Kidney epithelial cell (primary cell): ENCODE measurements at regions not wholly inside any gene's neighbourhood (a gene's known extent, or its start where the extent isn't known, plus 50 kb on each side); places are given as distances from the start of the nearest gene placed in this dataset.

Source experiments
- DNase-seq: peaks from one replicate; pipeline ENCODE4 v3.0.0-alpha.2; 2010; ENCODE audit warnings: low read depth
- H3K27me3 ChIP-seq: 2 replicates; pipeline ENCODE4 v1.6.0; 2011; ENCODE audit warnings: low read length; ENCODE audit not compliant: control insufficient read depth, insufficient read depth
- H3K36me3 ChIP-seq: 2 replicates; pipeline ENCODE4 v1.5.1; 2011; ENCODE audit warnings: low read length; ENCODE audit not compliant: control insufficient read depth, insufficient read depth
- H3K4me3 ChIP-seq: 2 replicates; pipeline ENCODE4 v1.5.1; 2011; ENCODE audit warnings: low read depth, mild to moderate bottlenecking, control low read depth, low read length
- TF ChIP-seq, protein P1 (sequence below): IDR thresholded peaks from 2 replicates; pipeline ENCODE4 v1.5.1; 2011; ENCODE audit warnings: mild to moderate bottlenecking, moderate library complexity, low read length, control low read depth, inconsistent platforms; ENCODE audit not compliant: insufficient read depth, poor library complexity, severe bottlenecking

DNA sequence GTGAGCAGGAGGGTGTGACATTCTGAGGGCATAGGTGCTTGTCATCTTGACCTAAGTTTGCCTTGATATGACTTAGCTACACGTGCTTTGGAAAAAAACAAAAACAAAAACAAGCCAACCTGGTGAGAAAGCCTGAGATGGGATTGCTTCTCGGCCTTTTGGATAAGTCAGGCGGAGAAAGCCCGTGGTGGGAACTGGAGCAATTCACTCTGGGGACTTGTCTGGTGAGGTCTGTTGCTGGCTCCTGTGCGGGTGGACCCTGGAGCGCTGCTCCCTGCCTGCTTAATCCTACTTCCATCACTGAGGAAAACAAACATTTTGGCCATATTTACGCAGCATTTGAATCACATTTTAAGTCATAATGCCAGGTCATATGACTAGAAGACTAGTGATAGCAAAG, 100.3 kb downstream of the SNX19 start:
- no peaks in the 10 kb centered on the region for H3K27me3 ChIP-seq
- H3K36me3 ChIP-seq = no peaks in the 10 kb centered on the region
- H3K4me3 ChIP-seq = no peak overlapping the region
- TF ChIP-seq, protein P1, sequence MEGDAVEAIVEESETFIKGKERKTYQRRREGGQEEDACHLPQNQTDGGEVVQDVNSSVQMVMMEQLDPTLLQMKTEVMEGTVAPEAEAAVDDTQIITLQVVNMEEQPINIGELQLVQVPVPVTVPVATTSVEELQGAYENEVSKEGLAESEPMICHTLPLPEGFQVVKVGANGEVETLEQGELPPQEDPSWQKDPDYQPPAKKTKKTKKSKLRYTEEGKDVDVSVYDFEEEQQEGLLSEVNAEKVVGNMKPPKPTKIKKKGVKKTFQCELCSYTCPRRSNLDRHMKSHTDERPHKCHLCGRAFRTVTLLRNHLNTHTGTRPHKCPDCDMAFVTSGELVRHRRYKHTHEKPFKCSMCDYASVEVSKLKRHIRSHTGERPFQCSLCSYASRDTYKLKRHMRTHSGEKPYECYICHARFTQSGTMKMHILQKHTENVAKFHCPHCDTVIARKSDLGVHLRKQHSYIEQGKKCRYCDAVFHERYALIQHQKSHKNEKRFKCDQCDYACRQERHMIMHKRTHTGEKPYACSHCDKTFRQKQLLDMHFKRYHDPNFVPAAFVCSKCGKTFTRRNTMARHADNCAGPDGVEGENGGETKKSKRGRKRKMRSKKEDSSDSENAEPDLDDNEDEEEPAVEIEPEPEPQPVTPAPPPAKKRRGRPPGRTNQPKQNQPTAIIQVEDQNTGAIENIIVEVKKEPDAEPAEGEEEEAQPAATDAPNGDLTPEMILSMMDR = no peak
- no peak for DNase-seq

DNA sequence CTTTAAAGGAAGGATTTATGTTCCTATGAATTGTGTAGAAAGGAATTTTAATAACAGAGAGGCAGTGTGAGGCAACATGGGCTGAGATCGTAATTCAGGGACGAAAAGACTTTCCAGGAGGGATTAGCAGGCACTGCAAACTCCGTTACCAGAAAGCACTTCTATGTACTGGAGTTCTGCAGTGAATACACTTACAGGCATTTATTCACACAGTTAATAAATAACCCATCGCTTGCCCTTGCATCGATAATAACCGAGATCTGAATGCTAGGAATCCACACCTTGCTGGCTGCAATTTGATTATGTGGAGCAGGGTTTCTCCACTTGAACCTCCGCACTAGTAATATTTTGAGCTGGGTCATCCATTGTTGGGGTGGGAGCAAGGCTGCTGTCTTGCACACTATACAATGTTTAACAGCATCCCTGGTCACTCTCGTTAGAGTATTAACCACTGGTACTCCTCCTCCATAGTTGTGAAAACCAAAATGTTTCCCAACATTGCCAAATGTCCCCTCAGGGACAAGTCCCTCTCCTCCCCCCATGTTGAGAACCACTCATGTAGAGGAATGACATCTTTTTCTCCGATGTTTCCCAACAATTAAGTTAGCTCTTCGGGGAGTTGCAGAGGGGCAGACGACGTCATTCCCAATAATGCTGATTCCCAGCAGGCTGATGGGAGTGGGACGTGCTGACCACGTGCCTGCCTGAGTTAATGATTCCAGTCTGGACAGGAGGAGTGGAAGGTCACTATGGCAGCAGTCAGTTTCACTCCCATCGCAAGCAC, 99.5 kb downstream of the SNX19 start:
- TF ChIP-seq, protein P1 = no peak
- no peak overlapping the region for H3K4me3 ChIP-seq
- DNase-seq = peak; percentile 79
- no peaks in the 10 kb centered on the region for H3K36me3 ChIP-seq
- no peaks in the 10 kb centered on the region for H3K27me3 ChIP-seq

DNA sequence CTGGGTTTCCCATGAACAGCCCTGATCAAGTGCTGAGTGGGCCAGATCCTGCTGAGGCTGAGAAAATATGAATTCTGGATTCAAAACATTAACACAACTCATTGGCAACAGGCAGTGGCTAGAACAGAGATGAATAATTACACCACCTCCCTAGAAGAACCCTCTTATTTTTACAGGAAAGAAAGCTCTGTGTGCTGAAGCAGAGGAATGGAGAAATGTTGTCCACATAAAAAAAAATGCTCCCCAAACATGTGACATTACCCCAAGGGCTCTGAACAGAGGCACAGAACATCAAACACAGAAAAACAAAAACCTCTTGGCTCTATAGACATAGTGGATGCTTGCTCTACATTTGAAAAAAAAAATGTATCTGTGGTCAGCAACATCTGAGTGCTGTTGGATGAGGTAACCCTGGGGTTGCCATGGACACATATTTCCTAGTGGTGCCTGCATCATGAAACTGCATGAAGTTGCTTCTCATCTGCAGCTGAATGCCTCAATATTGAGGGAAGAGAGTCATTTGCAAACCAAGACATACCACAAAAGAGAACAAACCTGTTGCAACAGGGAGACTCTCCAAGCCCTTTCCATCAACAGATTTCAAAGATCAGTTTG, 98.8 kb downstream of the SNX19 start:
- no peak for DNase-seq

DNA sequence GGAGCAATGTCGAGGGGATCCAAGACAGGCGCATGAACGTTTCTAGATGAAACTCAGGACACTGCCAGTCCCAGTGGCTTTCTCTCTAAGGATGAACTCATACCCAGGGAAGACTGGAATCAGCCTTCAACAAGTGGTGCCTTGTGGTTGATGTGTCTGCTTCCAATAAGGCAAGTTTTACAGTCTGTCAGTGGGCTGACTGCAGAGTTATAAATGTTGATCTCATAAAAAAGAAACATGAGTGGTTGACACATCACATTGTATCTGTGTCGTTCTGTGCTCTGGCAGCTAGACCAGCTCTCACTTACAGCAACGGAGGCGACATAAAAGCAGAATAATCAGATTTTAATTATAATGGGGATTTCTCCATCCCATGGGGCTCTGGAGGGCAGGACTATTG, 96.7 kb downstream of the SNX19 start:
- no peak for DNase-seq
- H3K4me3 ChIP-seq = no peak overlapping the region
- TF ChIP-seq, protein P1 = no peak
- H3K27me3 ChIP-seq = no peaks in the 10 kb centered on the region
- H3K36me3 ChIP-seq = no peaks in the 10 kb centered on the region

More for the DNA sequence above, 98.8 kb downstream of the SNX19 start:
- Histone ChIP-seq H3K27me3 (no peaks in the 10 kb centered on the region), H3K4me3 (no peak overlapping the region), H3K36me3 (no peaks in the 10 kb centered on the region)
- TF ChIP-seq, protein P1 = no peak
